Stimulated activated naive CD8-positive, alpha-beta T cell treated with anti-CD3 and anti-CD28 coated beads, Interleukin-15, amount 100 ng/mL, for 72 hours (primary cell): ENCODE measurements at regions not wholly inside any gene's neighbourhood (a gene's known extent, or its start where the extent isn't known, plus 50 kb on each side); places are given as distances from the start of the nearest gene placed in this dataset.

Source experiments
- ATAC-seq: fragments of 150-1000 bp; cut with Tn5 transposase; 2 replicates; pipeline ENCODE4 v1.10.0; 2021; ENCODE audit warnings: mild to moderate bottlenecking, moderate library complexity
- DNase-seq, 2 donors: peaks; one replicate each; pipeline ENCODE4 v3.0.0; 2021 to 2022
- H3K27ac Mint-ChIP-seq, 2 donors: one replicate each; pipeline ENCODE4 v1.8.0; 2022; ENCODE audit warnings: mild to moderate bottlenecking in 2 of 2, mixed read lengths in 2 of 2, moderate library complexity in 2 of 2
- H3K27me3 Mint-ChIP-seq: one replicate; pipeline ENCODE4 v1.8.0; 2022; ENCODE audit warnings: mixed read lengths
- H3K4me1 Mint-ChIP-seq: one replicate; pipeline ENCODE4 v1.8.0; 2022; ENCODE audit warnings: mild to moderate bottlenecking, mixed read lengths
- H3K4me3 Mint-ChIP-seq, 2 donors: one replicate each; pipeline ENCODE4 v1.8.0; 2022; ENCODE audit warnings: mild to moderate bottlenecking in 2 of 2, mixed read lengths in 2 of 2, moderate library complexity in 1 of 2
- H3K9me3 Mint-ChIP-seq, 2 donors: one replicate each; pipeline ENCODE4 v1.8.0; 2022; ENCODE audit warnings: mixed read lengths in 2 of 2

DNA sequence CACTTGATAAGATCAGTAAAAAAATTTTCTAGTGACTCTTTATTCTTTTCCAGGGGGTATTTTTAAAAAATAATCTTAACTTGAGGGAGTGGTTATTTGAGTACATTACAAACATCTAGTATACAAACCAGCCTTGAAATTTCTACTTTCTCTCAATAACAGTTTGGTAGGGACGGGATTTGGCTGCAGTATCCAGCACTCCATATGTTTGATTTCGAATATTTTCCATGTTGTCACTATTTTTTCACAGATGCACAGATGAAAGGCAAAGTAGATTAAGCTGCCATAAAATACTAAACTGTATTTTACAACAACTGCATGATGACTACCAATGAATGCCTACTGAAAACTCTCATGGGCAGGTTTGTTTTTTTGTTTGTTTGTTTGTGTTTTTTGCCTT is 225.0 kb downstream of the COX7B2 start:
- H3K4me3 Mint-ChIP-seq = no peak overlapping the region
- peak overlapping the region in 1 of 2 donors; percentile 69 for H3K27ac Mint-ChIP-seq
- ATAC-seq (no peak), DNase-seq (no peak)
- peaks cover 4 to 5% of the 10 kb centered on the region in 2 donors for H3K9me3 Mint-ChIP-seq
- no peaks in the 10 kb centered on the region for H3K27me3 Mint-ChIP-seq
- no peaks in the 10 kb centered on the region for H3K4me1 Mint-ChIP-seq

DNA sequence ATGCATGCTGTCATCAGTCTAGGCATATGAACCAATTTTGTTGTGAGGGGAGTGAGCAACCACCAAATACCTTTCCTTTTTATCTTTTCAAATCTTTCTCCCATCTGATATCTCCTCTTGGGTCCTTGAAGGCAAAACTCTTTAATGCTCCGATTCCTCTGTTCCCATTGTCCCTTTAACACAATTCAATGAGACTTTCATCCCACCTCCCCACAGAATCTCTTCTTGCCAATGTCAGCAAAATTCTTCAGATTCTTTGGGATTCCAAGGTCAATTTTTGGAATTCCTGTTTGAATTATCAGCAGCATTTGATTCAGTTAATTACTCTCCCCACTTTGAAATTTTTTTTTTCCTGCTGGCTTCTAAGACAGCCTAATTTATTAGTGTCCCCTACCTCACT is 232.7 kb downstream of the COX7B2 start:
- H3K9me3 Mint-ChIP-seq = peaks cover 14 to 15% of the 10 kb centered on the region in 2 donors
- DNase-seq (no peak), ATAC-seq (no peak)
- no peak overlapping the region for H3K27ac Mint-ChIP-seq
- no peaks in the 10 kb centered on the region for H3K4me1 Mint-ChIP-seq
- no peak overlapping the region for H3K4me3 Mint-ChIP-seq
- H3K27me3 Mint-ChIP-seq = no peaks in the 10 kb centered on the region

DNA sequence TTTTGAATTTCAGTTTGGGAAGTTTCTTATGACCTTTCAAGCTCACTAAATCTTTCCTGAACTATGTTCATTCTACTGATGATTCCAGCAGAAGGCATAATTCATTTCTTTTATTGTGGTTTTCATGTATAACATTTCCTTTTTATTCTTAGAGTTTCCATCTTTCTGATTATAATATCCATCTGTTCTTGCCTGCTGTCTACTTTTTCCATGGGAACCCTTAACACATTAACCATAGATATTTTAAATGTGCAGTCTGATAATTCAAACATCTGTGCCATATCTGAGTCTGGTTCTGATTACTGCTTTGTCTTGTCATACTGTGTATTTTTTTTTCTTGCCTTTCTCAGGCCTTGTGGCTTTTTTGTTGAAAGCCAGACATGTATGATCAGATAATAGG is 234.7 kb downstream of the COX7B2 start:
- no peaks in the 10 kb centered on the region for H3K27me3 Mint-ChIP-seq
- ATAC-seq (no peak), DNase-seq (no peak)
- no peaks in the 10 kb centered on the region for H3K4me1 Mint-ChIP-seq
- no peak overlapping the region for H3K4me3 Mint-ChIP-seq
- peaks cover 13% of the 10 kb centered on the region in 2 donors for H3K9me3 Mint-ChIP-seq
- no peak overlapping the region for H3K27ac Mint-ChIP-seq

DNA sequence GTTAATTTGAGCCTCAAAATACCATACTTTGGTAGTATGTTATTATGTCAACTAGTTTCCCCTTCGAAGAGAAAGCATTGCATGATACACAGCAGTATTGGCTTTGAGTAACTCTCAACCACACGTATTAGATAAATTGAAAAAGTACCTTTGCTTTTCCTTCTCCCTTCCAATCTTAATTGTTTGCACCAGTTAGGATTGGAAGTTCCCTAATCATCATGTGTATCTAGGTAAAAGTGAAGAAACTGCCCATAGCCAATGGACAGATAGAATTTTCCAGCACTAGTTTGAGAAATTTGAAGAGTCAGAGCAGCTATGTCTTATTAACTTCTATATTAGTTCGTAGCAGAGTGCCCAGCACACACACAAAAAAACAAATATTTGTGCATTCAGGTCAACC is 241.3 kb downstream of the COX7B2 start:
- DNase-seq = no peak
- H3K27me3 Mint-ChIP-seq = no peaks in the 10 kb centered on the region
- no peaks in the 10 kb centered on the region for H3K4me1 Mint-ChIP-seq
- H3K4me3 Mint-ChIP-seq = no peak overlapping the region
- ATAC-seq = no peak
- peaks cover 11 to 12% of the 10 kb centered on the region in 2 donors for H3K9me3 Mint-ChIP-seq
- no peak overlapping the region for H3K27ac Mint-ChIP-seq

DNA sequence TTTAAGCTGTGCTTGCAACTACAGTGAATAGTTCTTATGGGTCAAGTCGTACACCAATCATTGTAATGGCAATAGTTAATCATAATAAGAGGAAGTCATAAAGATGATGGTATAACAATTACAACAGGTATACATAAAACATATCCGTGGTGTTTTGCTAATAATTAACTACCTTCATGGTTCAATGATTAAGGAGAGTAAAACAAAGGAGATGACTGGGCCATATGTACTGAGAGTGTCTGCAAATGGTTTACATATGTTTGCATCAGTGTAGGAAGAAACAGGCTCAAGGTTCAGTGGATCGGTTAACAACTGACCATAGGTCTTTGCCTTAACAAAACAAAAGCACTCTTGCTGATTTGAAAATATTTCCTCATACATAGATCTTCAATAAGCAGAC is 253.0 kb downstream of the COX7B2 start:
- no peak for DNase-seq
- H3K27ac Mint-ChIP-seq = no peak overlapping the region
- H3K4me3 Mint-ChIP-seq = no peak overlapping the region
- H3K9me3 Mint-ChIP-seq = no peaks in the 10 kb centered on the region
- no peak for ATAC-seq
- no peaks in the 10 kb centered on the region for H3K27me3 Mint-ChIP-seq
- H3K4me1 Mint-ChIP-seq = no peaks in the 10 kb centered on the region

DNA sequence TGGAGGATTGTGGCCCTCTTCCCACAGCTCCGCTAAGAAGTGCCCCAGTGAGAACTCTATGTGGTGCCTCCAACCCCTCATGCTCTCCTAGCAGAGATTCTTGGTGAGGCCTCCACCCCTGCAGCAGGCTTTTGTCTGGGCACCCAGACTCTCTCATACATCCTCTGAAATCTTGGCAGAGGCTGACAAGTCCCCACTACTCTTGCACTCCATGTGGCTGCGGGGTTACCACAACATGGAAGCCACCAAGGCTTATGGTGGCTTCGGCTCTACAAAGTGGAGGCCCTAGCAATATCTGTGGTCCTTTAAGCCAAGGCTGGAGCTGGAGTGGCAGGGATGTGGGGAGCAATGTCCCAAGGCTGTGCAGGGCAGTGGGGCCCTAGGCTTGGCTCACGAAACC is 255.2 kb downstream of the COX7B2 start:
- Mint-ChIP-seq H3K27me3 (no peaks in the 10 kb centered on the region), H3K27ac (no peak overlapping the region), H3K4me3 (no peak overlapping the region), H3K9me3 (no peaks in the 10 kb centered on the region), H3K4me1 (no peaks in the 10 kb centered on the region)
- ATAC-seq (peak; percentile 15), DNase-seq (no peak)

DNA sequence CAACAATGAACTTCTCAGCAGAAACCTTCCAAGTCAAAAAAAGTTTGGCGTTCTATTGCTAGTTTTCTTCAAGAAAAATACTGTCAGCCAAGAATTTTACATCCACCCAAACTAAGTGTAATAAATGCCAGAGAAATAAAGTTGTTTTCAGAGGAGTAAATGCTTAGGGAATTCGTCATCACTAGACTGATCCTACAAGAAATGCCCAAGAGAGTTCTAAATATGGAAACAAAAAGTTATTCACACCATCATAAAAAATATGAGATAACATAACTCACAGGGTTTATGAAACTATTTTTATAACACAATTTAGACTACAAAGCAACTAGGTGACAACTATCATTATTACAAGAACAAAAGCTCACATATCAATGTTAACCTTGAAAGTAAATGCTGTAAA is 259.5 kb upstream of the GABRA2 start:
- no peaks in the 10 kb centered on the region for H3K27me3 Mint-ChIP-seq
- ATAC-seq (no peak), DNase-seq (no peak)
- no peak overlapping the region for H3K4me3 Mint-ChIP-seq
- no peak overlapping the region for H3K27ac Mint-ChIP-seq
- peaks cover 0 to 4% of the 10 kb centered on the region in 2 donors for H3K9me3 Mint-ChIP-seq
- no peaks in the 10 kb centered on the region for H3K4me1 Mint-ChIP-seq

DNA sequence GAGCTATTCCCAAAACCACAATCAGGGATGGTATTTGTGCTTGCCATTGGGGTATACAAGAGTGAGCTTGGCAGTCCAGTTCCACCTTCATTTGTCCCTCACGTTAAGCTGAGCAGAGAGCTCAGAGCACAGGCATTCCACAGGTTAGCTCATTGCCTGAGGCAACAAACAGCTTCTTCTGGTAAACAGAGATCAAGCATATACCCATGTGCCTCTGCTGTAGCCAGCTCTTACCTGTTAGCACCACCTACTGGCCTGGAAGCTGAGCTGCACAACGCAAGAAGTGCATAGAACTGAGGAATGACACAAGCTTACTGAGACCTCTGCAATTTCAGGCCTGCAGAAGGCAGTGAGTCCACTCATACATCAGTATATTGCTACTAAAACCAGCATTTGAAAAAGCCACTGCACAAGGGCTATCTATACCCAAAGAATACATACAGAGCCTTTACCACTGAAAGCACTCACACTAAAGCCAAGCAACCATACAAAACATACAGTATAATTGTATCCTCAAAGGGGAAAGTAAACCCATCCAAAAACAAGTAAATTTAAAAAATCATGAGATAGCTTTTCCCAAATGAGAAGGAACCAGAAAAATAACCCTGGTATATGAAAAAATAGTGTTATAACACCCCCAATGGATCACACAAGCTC is 258.3 kb upstream of the GABRA2 start:
- ATAC-seq (peak; percentile 46), DNase-seq (peak in 1 of 2 donors; percentile 11)
- no peak overlapping the region for H3K4me3 Mint-ChIP-seq
- no peaks in the 10 kb centered on the region for H3K27me3 Mint-ChIP-seq
- no peaks in the 10 kb centered on the region for H3K4me1 Mint-ChIP-seq
- H3K9me3 Mint-ChIP-seq = peaks cover 0 to 4% of the 10 kb centered on the region in 2 donors
- no peak overlapping the region for H3K27ac Mint-ChIP-seq

DNA sequence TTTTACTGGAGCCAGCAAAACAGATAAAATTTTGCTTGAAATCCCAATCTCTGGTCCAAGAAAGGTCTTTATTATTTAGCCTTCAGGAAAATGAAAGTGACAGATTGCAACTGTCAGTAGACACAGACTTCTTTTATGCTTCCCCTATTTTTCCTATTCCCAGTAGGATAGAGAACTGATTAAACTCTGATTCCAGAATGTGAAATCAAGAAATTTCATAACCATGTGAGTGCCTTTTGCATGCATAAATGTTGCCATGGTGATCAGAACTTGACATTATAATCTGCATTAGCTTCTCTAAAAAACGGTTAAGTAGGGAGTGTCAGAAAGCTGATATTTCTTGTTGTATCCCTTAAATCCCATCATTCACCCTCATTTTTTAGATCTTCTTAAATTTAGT is 255.2 kb upstream of the GABRA2 start:
- Mint-ChIP-seq H3K27ac (no peak overlapping the region), H3K27me3 (no peaks in the 10 kb centered on the region), H3K4me3 (no peak overlapping the region), H3K9me3 (peaks cover 0 to 4% of the 10 kb centered on the region in 2 donors), H3K4me1 (no peaks in the 10 kb centered on the region)
- no peak for DNase-seq
- ATAC-seq = no peak
